Liver (tissue), 8 donors: ENCODE measurements at regions not wholly inside any gene's neighbourhood (a gene's known extent, or its start where the extent isn't known, plus 50 kb on each side); places are given as distances from the start of the nearest gene placed in this dataset.

ENCODE experiments used
- DNase-seq: peaks from one replicate; pipeline ENCODE4 v3.0.0-alpha.2; 2017; ENCODE audit warnings: low spot score
- H3K27ac ChIP-seq, 2 donors: one replicate each; pipeline ENCODE4 v1.7.0; 2013; ENCODE audit warnings: inconsistent platforms in 2 of 2, low read length in 2 of 2, control low read depth in 1 of 2, low read depth in 1 of 2, mild to moderate bottlenecking in 1 of 2
- H3K27me3 ChIP-seq, 4 donors: one replicate each; pipeline versions ENCODE4 v1.6.1 to v1.7.0; 2013; ENCODE audit warnings: low read length in 3 of 4, inconsistent platforms in 1 of 4, mild to moderate bottlenecking in 1 of 4, moderate library complexity in 1 of 4; ENCODE audit not compliant: control insufficient read depth in 4 of 4, insufficient read depth in 4 of 4
- H3K36me3 ChIP-seq, 4 donors: one replicate each; pipeline versions ENCODE4 v1.6.1 to v1.7.0; 2013; ENCODE audit warnings: low read length in 3 of 4, mild to moderate bottlenecking in 3 of 4, low read depth in 1 of 4, moderate library complexity in 1 of 4; ENCODE audit not compliant: control insufficient read depth in 4 of 4, insufficient read depth in 3 of 4
- H3K4me1 ChIP-seq, 4 donors: one replicate each; pipeline versions ENCODE4 v1.6.1 to v1.7.0; 2013; ENCODE audit warnings: low read length in 3 of 4, mild to moderate bottlenecking in 3 of 4, moderate library complexity in 1 of 4; ENCODE audit not compliant: control insufficient read depth in 4 of 4, insufficient read depth in 4 of 4
- H3K4me3 ChIP-seq, 3 donors: one replicate each; pipeline versions ENCODE4 v1.6.1 to v1.7.0; 2013; ENCODE audit warnings: low read length in 3 of 3, control low read depth in 1 of 3, low read depth in 1 of 3, mild to moderate bottlenecking in 1 of 3
- H3K9ac ChIP-seq, 2 donors: one replicate each; pipeline ENCODE4 v1.7.0; 2013; ENCODE audit warnings: low read length in 2 of 2, mild to moderate bottlenecking in 2 of 2, moderate library complexity in 2 of 2, control low read depth in 1 of 2, low read depth in 1 of 2
- H3K9me3 ChIP-seq, 4 donors: one replicate each; pipeline versions ENCODE4 v1.6.1 to v1.7.0; 2013; ENCODE audit warnings: low read length in 3 of 4; ENCODE audit not compliant: control insufficient read depth in 4 of 4
- ATF3 ChIP-seq: IDR thresholded peaks from 2 replicates; pipeline ENCODE4 v1.6.1; 2016; ENCODE audit warnings: antibody characterized with exemption
- CTCF ChIP-seq: fragments of 150-350 bp; IDR thresholded peaks from 2 replicates; pipeline ENCODE4 v1.5.1; 2017; ENCODE audit warnings: improper control_type of control experiment, low read depth, low read length; ENCODE audit not compliant: missing input control
- FOXA1 ChIP-seq: IDR thresholded peaks from 2 replicates; pipeline ENCODE4 v1.6.1; 2016; ENCODE audit warnings: antibody characterized with exemption
- FOXA2 ChIP-seq: IDR thresholded peaks from 2 replicates; pipeline ENCODE4 v1.6.1; 2016; ENCODE audit warnings: antibody characterized with exemption
- GABPA ChIP-seq, 2 donors: IDR thresholded peaks in 1 of 2; conservative IDR thresholded peaks in 1 of 2; 2 replicates each; pipeline ENCODE4 v1.6.1; 2016; ENCODE audit warnings: antibody characterized with exemption in 2 of 2, mild to moderate bottlenecking in 1 of 2, moderate library complexity in 1 of 2
- HNF4G ChIP-seq: IDR thresholded peaks from 2 replicates; pipeline ENCODE4 v1.6.1; 2016; ENCODE audit warnings: antibody characterized with exemption
- JUND ChIP-seq, 2 donors: IDR thresholded peaks; 2 replicates each; pipeline ENCODE4 v1.6.1; 2016; ENCODE audit warnings: antibody characterized with exemption in 2 of 2
- MAX ChIP-seq: IDR thresholded peaks from 2 replicates; pipeline ENCODE4 v1.6.1; 2016; ENCODE audit warnings: antibody characterized with exemption
- NR2F2 ChIP-seq: IDR thresholded peaks from 2 replicates; pipeline ENCODE4 v1.6.1; 2016; ENCODE audit warnings: antibody characterized with exemption
- RAD21 ChIP-seq, 2 donors: IDR thresholded peaks; 2 replicates each; pipeline ENCODE4 v1.6.1; 2016; ENCODE audit warnings: antibody characterized with exemption in 2 of 2, mild to moderate bottlenecking in 2 of 2
- RXRA ChIP-seq, 2 donors: IDR thresholded peaks; 2 replicates each; pipeline ENCODE4 v1.6.1; 2017 to 2018; ENCODE audit warnings: antibody characterized with exemption in 2 of 2, mild to moderate bottlenecking in 1 of 2
- SP1 ChIP-seq: IDR thresholded peaks from 2 replicates; pipeline ENCODE4 v1.6.1; 2018; ENCODE audit warnings: antibody characterized with exemption, mild to moderate bottlenecking
- TAF1 ChIP-seq: conservative IDR thresholded peaks from 2 replicates; pipeline ENCODE4 v1.6.1; 2016; ENCODE audit warnings: antibody characterized with exemption, mild to moderate bottlenecking
- YY1 ChIP-seq: IDR thresholded peaks from 2 replicates; pipeline ENCODE4 v1.6.1; 2016; ENCODE audit warnings: antibody characterized with exemption, mild to moderate bottlenecking
- ZBTB33 ChIP-seq: IDR thresholded peaks from 2 replicates; pipeline ENCODE4 v1.6.1; 2016; ENCODE audit warnings: antibody characterized with exemption
- WGBS: extraction: QIAGEN DNeasy Blood & Tissue Kit; methylation state at CpG from one replicate; pipeline ENCODE4 v1.1.7; 2013; 5-methylcytosine and 5-hydroxymethylcytosine counted together
- donor health status: healthy.
- donor health status: healthy.
- donor health status: healthy.
- donor health status: healthy.
- donor health status: healthy.

GRCh38 chr9:26561928-26562327, 330.7 kb downstream of the CAAP1 start:
- no peaks in the 10 kb centered on the region for H3K27me3 ChIP-seq
- H3K27ac ChIP-seq, result no peak overlapping the region
- H3K4me3 ChIP-seq, result no peak overlapping the region
- H3K4me1 ChIP-seq, result no peaks in the 10 kb centered on the region
- no peaks in the 10 kb centered on the region for H3K36me3 ChIP-seq
- no peak overlapping the region for H3K9ac ChIP-seq
- TF ChIP-seq GABPA (IDR thresholded peaks at IDR 0.05 in 1 of 2, conservative IDR thresholded peaks at IDR 0.05 in 1 of 2) (no peak), FOXA1 (no peak), ZBTB33 (no peak), ATF3 (no peak), MAX (no peak), NR2F2 (no peak), CTCF (no peak), RAD21 (IDR thresholded peaks at IDR 0.05) (no peak), YY1 (no peak), JUND (IDR thresholded peaks at IDR 0.05) (no peak)
- DNase-seq, result no peak
- no peaks in the 10 kb centered on the region for H3K9me3 ChIP-seq
- 61% methylated on average over 3 of the region's 3 CpGs for WGBS

- no peaks in the 10 kb centered on the region for H3K36me3 ChIP-seq
- 70% methylated on average over 3 of the region's 3 CpGs for WGBS
- H3K4me1 ChIP-seq, result no peaks in the 10 kb centered on the region
- H3K27ac ChIP-seq, result no peak overlapping the region
- H3K9ac ChIP-seq, result no peak overlapping the region
- no peaks in the 10 kb centered on the region for H3K27me3 ChIP-seq
- no peak overlapping the region for H3K4me3 ChIP-seq
- DNase-seq, result no peak
- H3K9me3 ChIP-seq, result no peaks in the 10 kb centered on the region
- TF ChIP-seq ZBTB33, result no peak
- no peak for TF ChIP-seq HNF4G
- no peak for TF ChIP-seq SP1
- TF ChIP-seq GABPA (IDR thresholded peaks at IDR 0.05 in 1 of 2, conservative IDR thresholded peaks at IDR 0.05 in 1 of 2), result no peak
- TF ChIP-seq FOXA2, result no peak
- no peak for TF ChIP-seq TAF1
- TF ChIP-seq ATF3, result no peak
- TF ChIP-seq FOXA1, result no peak
- TF ChIP-seq RXRA (IDR thresholded peaks at IDR 0.05), result no peak
Observed at GRCh38 chr9:26559506-26559905, 333.1 kb downstream of the CAAP1 start.
